ENCODE measurements at regions not wholly inside any gene's neighbourhood (a gene's known extent, or its start where the extent isn't known, plus 50 kb on each side); places are given as distances from the start of the nearest gene placed in this dataset.

- Histone ChIP-seq H3K4me3 (replicated peaks; ENCODE audit: low read depth, low read length) (no peak overlapping the region), H3K27me3 (replicated peaks; ENCODE audit: control insufficient read depth, insufficient read depth, low read length) (no peaks in the 10 kb centered on the region), H3K36me3 (ENCODE audit: control insufficient read depth, insufficient read depth, low read length) (no peaks in the 10 kb centered on the region)
- no peak for TF ChIP-seq CTCF (IDR thresholded peaks at IDR 0.05; ENCODE audit: insufficient read depth, low read length, poor library complexity, severe bottlenecking)
- no peak for DNase-seq (ENCODE audit: extremely low read depth, insufficient read length)
These were observed 418.2 kb downstream of the GRB14 start for GRCh38 chr2:164203131-164203530.

GRCh38 chr2:164198256-164198655, 423.0 kb downstream of the GRB14 start:
- no peak overlapping the region for H3K4me3 ChIP-seq (replicated peaks; ENCODE audit: low read depth, low read length)
- no peak for DNase-seq (ENCODE audit: extremely low read depth, insufficient read length)
- TF ChIP-seq CTCF (IDR thresholded peaks at IDR 0.05; ENCODE audit: insufficient read depth, low read length, poor library complexity, severe bottlenecking) = no peak

GRCh38 chr2:164190700-164191099, 430.6 kb downstream of the GRB14 start:
- Histone ChIP-seq H3K36me3 (ENCODE audit: control insufficient read depth, insufficient read depth, low read length) (no peaks in the 10 kb centered on the region), H3K27me3 (replicated peaks; ENCODE audit: control insufficient read depth, insufficient read depth, low read length) (no peaks in the 10 kb centered on the region), H3K4me3 (replicated peaks; ENCODE audit: low read depth, low read length) (no peak overlapping the region)
- no peak for DNase-seq (ENCODE audit: extremely low read depth, insufficient read length)
- no peak for TF ChIP-seq CTCF (IDR thresholded peaks at IDR 0.05; ENCODE audit: insufficient read depth, low read length, poor library complexity, severe bottlenecking)

More at GRCh38 chr2:164198256-164198655, 423.0 kb downstream of the GRB14 start:
- Histone ChIP-seq H3K36me3 (ENCODE audit: control insufficient read depth, insufficient read depth, low read length) (no peaks in the 10 kb centered on the region), H3K27me3 (replicated peaks; ENCODE audit: control insufficient read depth, insufficient read depth, low read length) (no peaks in the 10 kb centered on the region)

- no peak for DNase-seq (ENCODE audit: extremely low read depth, insufficient read length)
- Histone ChIP-seq H3K36me3 (ENCODE audit: control insufficient read depth, insufficient read depth, low read length) (no peaks in the 10 kb centered on the region), H3K4me3 (replicated peaks; ENCODE audit: low read depth, low read length) (no peak overlapping the region), H3K27me3 (replicated peaks; ENCODE audit: control insufficient read depth, insufficient read depth, low read length) (no peaks in the 10 kb centered on the region)
- TF ChIP-seq CTCF (IDR thresholded peaks at IDR 0.05; ENCODE audit: insufficient read depth, low read length, poor library complexity, severe bottlenecking) = no peak
These were observed 431.4 kb downstream of the GRB14 start for GRCh38 chr2:164189851-164190250.

- no peaks in the 10 kb centered on the region for H3K27me3 ChIP-seq (replicated peaks; ENCODE audit: control insufficient read depth, insufficient read depth, low read length)
- H3K4me3 ChIP-seq (replicated peaks; ENCODE audit: low read depth, low read length) = no peak overlapping the region
- no peak for TF ChIP-seq CTCF (IDR thresholded peaks at IDR 0.05; ENCODE audit: insufficient read depth, low read length, poor library complexity, severe bottlenecking)
- DNase-seq (ENCODE audit: extremely low read depth, insufficient read length) = no peak
- H3K36me3 ChIP-seq (ENCODE audit: control insufficient read depth, insufficient read depth, low read length) = no peaks in the 10 kb centered on the region
These were observed 434.2 kb downstream of the GRB14 start for GRCh38 chr2:164187121-164187520.

GRCh38 chr2:164186591-164186990, 434.7 kb downstream of the GRB14 start:
- TF ChIP-seq CTCF (IDR thresholded peaks at IDR 0.05; ENCODE audit: insufficient read depth, low read length, poor library complexity, severe bottlenecking) = no peak
- DNase-seq (ENCODE audit: extremely low read depth, insufficient read length) = no peak
- Histone ChIP-seq H3K36me3 (ENCODE audit: control insufficient read depth, insufficient read depth, low read length) (no peaks in the 10 kb centered on the region), H3K27me3 (replicated peaks; ENCODE audit: control insufficient read depth, insufficient read depth, low read length) (no peaks in the 10 kb centered on the region), H3K4me3 (replicated peaks; ENCODE audit: low read depth, low read length) (no peak overlapping the region)

All from GM06990 (cell line).